Endothelial cell of umbilical vein (primary cell): ENCODE measurements at regions not wholly inside any gene's neighbourhood (a gene's known extent, or its start where the extent isn't known, plus 50 kb on each side); places are given as distances from the start of the nearest gene placed in this dataset.

Source experiments
- BruUV-seq: library from RNA; stranded (reverse); fragments of 400-500 nt; replicated peaks from 2 replicates; lab custom pipeline; 2021; lab: Mats Ljungman, UMichigan
- CTCF ChIA-PET: fragments of 300-600, 350-600 bp; sonication (Branson Sonifier 250); formaldehyde crosslinking; loops from one replicate; lab custom pipeline; 2021; ENCODE audit warnings: antibody characterized with exemption, inconsistent platforms; lab: Charles Lee
- POLR2A ChIA-PET: fragments of 300-600, 350-600 bp; sonication (Branson Sonifier 250); formaldehyde crosslinking; loops from one replicate; lab custom pipeline; 2021; ENCODE audit warnings: antibody characterized with exemption, inconsistent platforms; lab: Charles Lee
- DNase-seq: peaks from one replicate; pipeline ENCODE4 v3.0.0-alpha.2; 2011; ENCODE audit warnings: low read depth, low spot score
- FAIRE-seq: peaks from 2 replicates; lab custom pipeline; 2011; peaks lifted over from hg19 to GRCh38; lab: Jason Lieb, UNC
- H2AFZ ChIP-seq: 2 replicates; pipeline ENCODE4 v1.6.0; 2012; ENCODE audit warnings: low read depth, low read length, control low read depth, inconsistent platforms
- H3K27ac ChIP-seq: 2 replicates; pipeline ENCODE4 v1.5.1; 2011; ENCODE audit warnings: low read depth, mild to moderate bottlenecking, control low read depth, low read length, moderate library complexity; ENCODE audit not compliant: insufficient read depth
- H3K27me3 ChIP-seq, 2 experiments: 2 replicates each; pipeline versions ENCODE4 v1.6.0 to v1.6.1; 2011; ENCODE audit warnings: low read length in 2 of 2, mixed read lengths in 1 of 2; ENCODE audit not compliant: control insufficient read depth in 2 of 2, insufficient read depth in 2 of 2
- H3K36me3 ChIP-seq, 2 experiments: 2 replicates in 1 of 2; 3 replicates in 1 of 2; pipeline ENCODE4 v1.5.1; 2011; ENCODE audit warnings: low read length in 2 of 2, mild to moderate bottlenecking in 1 of 2, moderate library complexity in 1 of 2; ENCODE audit not compliant: control insufficient read depth in 2 of 2, insufficient read depth in 2 of 2; ENCODE audit errors: extremely low read depth in 1 of 2
- H3K4me1 ChIP-seq: 3 replicates; pipeline ENCODE4 v1.5.1; 2011; ENCODE audit warnings: mild to moderate bottlenecking, low read length; ENCODE audit not compliant: control insufficient read depth, insufficient read depth; ENCODE audit errors: extremely low read depth
- H3K4me2 ChIP-seq: 2 replicates; pipeline ENCODE4 v1.6.1; 2011; ENCODE audit warnings: low read length, control low read depth, mixed read lengths; ENCODE audit not compliant: insufficient read depth
- H3K4me3 ChIP-seq, 3 experiments: fragments of 200-600 bp in 1 of 3; sonication (generic), shearing (Covaris generic) in 1 of 3; replicated peaks in 1 of 3; 2 replicates each; pipeline ENCODE4 v1.5.1; 2011 to 2016; ENCODE audit warnings: control low read depth in 3 of 3, low read length in 3 of 3, mild to moderate bottlenecking in 2 of 3, inconsistent platforms in 1 of 3, low read depth in 1 of 3, moderate library complexity in 1 of 3; ENCODE audit not compliant: insufficient read depth in 1 of 3
- H3K79me2 ChIP-seq: 2 replicates; pipeline ENCODE4 v1.6.0; 2012; ENCODE audit warnings: low read length, inconsistent platforms; ENCODE audit not compliant: control insufficient read depth, insufficient read depth
- H3K9ac ChIP-seq: replicated peaks from 2 replicates; pipeline ENCODE3; 2011; ENCODE audit warnings: low read length, control low read depth; ENCODE audit not compliant: insufficient read depth; ENCODE audit errors: extremely low read depth
- H3K9me1 ChIP-seq: replicated peaks from 3 replicates; pipeline ENCODE4 v1.6.0; 2011; ENCODE audit warnings: mild to moderate bottlenecking, low read length; ENCODE audit not compliant: control insufficient read depth, insufficient read depth; ENCODE audit errors: extremely low read depth
- H3K9me3 ChIP-seq: replicated peaks from 2 replicates; pipeline ENCODE4 v1.5.1; 2012; ENCODE audit warnings: low read length, inconsistent platforms; ENCODE audit not compliant: control insufficient read depth, insufficient read depth
- H4K20me1 ChIP-seq: replicated peaks from 2 replicates; pipeline ENCODE3; 2011; ENCODE audit warnings: mild to moderate bottlenecking, low read length; ENCODE audit not compliant: control insufficient read depth, insufficient read depth; ENCODE audit errors: extremely low read depth
- CTCF ChIP-seq, 2 donors: IDR thresholded peaks; 1 replicate in 1 of 2; 2 replicates in 1 of 2; pipeline ENCODE4 v1.5.1; 2011; ENCODE audit warnings: low read length in 2 of 2, mild to moderate bottlenecking in 2 of 2, moderate library complexity in 2 of 2, control low read depth in 1 of 2, inconsistent platforms in 1 of 2, low read depth in 1 of 2; ENCODE audit not compliant: insufficient read depth in 1 of 2; ENCODE audit errors: extremely low read depth in 1 of 2
- EZH2 ChIP-seq: IDR thresholded peaks from 2 replicates; pipeline ENCODE4 v1.6.1; 2012; ENCODE audit warnings: borderline replicate concordance, low read depth, mild to moderate bottlenecking, moderate library complexity, low read length, inconsistent platforms; ENCODE audit not compliant: severe bottlenecking
- FOS ChIP-seq: IDR thresholded peaks from 2 replicates; pipeline ENCODE4 v1.6.1; 2011; ENCODE audit warnings: mild to moderate bottlenecking, low read length, moderate library complexity, borderline replicate concordance; ENCODE audit not compliant: insufficient read depth
- GATA2 ChIP-seq: IDR thresholded peaks from 2 replicates; pipeline ENCODE4 v1.7.0; 2011; ENCODE audit warnings: low read depth, mild to moderate bottlenecking, moderate library complexity, mixed read lengths, low read length; ENCODE audit not compliant: insufficient read length, insufficient read depth
- JUN ChIP-seq: IDR thresholded peaks from 2 replicates; pipeline ENCODE4 v1.6.1; 2011; ENCODE audit warnings: borderline replicate concordance, low read depth; ENCODE audit not compliant: insufficient read length, insufficient read depth
- MYC ChIP-seq: IDR thresholded peaks from one replicate; pipeline ENCODE4 v1.6.1; 2011; ENCODE audit warnings: mild to moderate bottlenecking, low read depth, low read length
- POLR2A ChIP-seq: IDR thresholded peaks from 2 replicates; pipeline ENCODE4 v1.6.1; 2012; ENCODE audit warnings: low read depth, mild to moderate bottlenecking, control low read depth, low read length
- POLR2AphosphoS5 ChIP-seq: IDR thresholded peaks from 2 replicates; pipeline ENCODE4 v1.6.1; 2012; ENCODE audit warnings: low read depth, mild to moderate bottlenecking, control low read depth, low read length, moderate library complexity; ENCODE audit not compliant: insufficient read depth
- dilution Hi-C: fragments of 300-500 bp; cut with MboI; formaldehyde crosslinking; loops from one replicate; pipeline ENCODE4 v1.15.0; 2019; ENCODE audit warnings: low sequenced_read_pairs; ENCODE audit not compliant: extremely low pct_ligation_motif_present
- intact Hi-C: fragments of 100-400 bp; cut with micrococcal nuclease; formaldehyde crosslinking; loops from one replicate; pipeline ENCODE4 v1.10.0; 2022
- TF ChIP-seq, protein P1 (sequence below): IDR thresholded peaks from 2 replicates; pipeline ENCODE4 v1.6.1; 2011; ENCODE audit not compliant: insufficient read depth, insufficient read length

DNA sequence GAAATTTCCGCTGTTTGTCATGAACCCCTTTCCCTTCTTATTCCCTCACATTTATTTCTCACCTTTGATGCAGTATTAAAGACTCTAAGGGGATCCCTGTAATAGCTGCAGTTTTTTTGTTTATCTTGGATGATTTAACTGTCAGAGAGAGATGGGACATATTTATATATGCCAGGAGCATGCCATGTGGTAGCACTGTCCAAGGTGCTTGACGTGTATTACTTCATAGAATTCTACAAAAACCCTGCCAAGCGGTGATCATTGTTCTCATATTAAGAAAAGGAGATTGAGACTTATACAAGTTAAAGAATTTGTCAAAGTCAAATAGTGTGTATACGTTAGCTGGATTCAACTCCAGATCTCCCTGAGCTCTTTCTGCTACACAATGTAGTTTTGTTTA, 78.2 kb downstream of the SPRY1 start:
- TF ChIP-seq POLR2A: no peak
- TF ChIP-seq FOS: no peak
- no peak for TF ChIP-seq POLR2AphosphoS5
- TF ChIP-seq JUN: no peak
- TF ChIP-seq, protein P1, sequence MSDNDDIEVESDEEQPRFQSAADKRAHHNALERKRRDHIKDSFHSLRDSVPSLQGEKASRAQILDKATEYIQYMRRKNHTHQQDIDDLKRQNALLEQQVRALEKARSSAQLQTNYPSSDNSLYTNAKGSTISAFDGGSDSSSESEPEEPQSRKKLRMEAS: no peak
- no peak for TF ChIP-seq EZH2
- no peak for TF ChIP-seq GATA2
- TF ChIP-seq CTCF (IDR thresholded peaks at IDR 0.05; ENCODE audit: extremely low read depth in 1 of 2, insufficient read depth in 1 of 2, low read depth in 1 of 2, low read length in 2 of 2): no peak
- TF ChIP-seq MYC: no peak
- DNase-seq (no peak), FAIRE-seq (no peak)
- BruUV-seq: no TSS peak
- H3K4me1 ChIP-seq: peaks cover 3% of the 10 kb centered on the region
- dilution Hi-C loops (no loop called here), intact Hi-C loops (loop anchor here (2.0 kb wide), 1 partner anchor 30 kb away; no protein-coding TSS in a partner anchor)
- no peaks in the 10 kb centered on the region for H4K20me1 ChIP-seq
- ChIA-PET CTCF (no interaction called here), POLR2A (no interaction called here)
- no peaks in the 10 kb centered on the region for H3K27me3 ChIP-seq
- no peak overlapping the region for H3K27ac ChIP-seq
- no peaks in the 10 kb centered on the region for H3K9me3 ChIP-seq
- no peaks in the 10 kb centered on the region for H3K36me3 ChIP-seq
- no peaks in the 10 kb centered on the region for H3K79me2 ChIP-seq
- H2AFZ ChIP-seq: no peak overlapping the region
- H3K9ac ChIP-seq: no peak overlapping the region
- no peak overlapping the region for H3K4me3 ChIP-seq
- no peak overlapping the region for H3K4me2 ChIP-seq
- H3K9me1 ChIP-seq: no peaks in the 10 kb centered on the region
